Natural killer cell (primary cell): ENCODE measurements at regions not wholly inside any gene's neighbourhood (a gene's known extent, or its start where the extent isn't known, plus 50 kb on each side); places are given as distances from the start of the nearest gene placed in this dataset.

ENCODE experiments used
- ATAC-seq, 3 donors: fragments of 150-1000 bp in 2 of 3; fragments of 200-7000 bp in 1 of 3; cut with Tn5 transposase; 1 replicate in 1 of 3; 2 replicates in 2 of 3; pipeline ENCODE4 v1.10.0; 2021; ENCODE audit warnings: mild to moderate bottlenecking in 2 of 3, moderate library complexity in 2 of 3
- DNase-seq, 2 donors: peaks; one replicate each; pipeline versions ENCODE4 v3.0.0 to v3.0.0-alpha.2; 2013 to 2021; ENCODE audit warnings: mixed read lengths in 1 of 2
- H3K27ac ChIP-seq: one replicate; pipeline ENCODE4 v1.5.1; 2013; ENCODE audit warnings: mild to moderate bottlenecking, low read length
- H3K27me3 ChIP-seq: one replicate; pipeline ENCODE4 v1.6.1; 2013; ENCODE audit warnings: low read length; ENCODE audit not compliant: control insufficient read depth, insufficient read depth
- H3K36me3 ChIP-seq: one replicate; pipeline ENCODE4 v1.6.1; 2013; ENCODE audit warnings: low read length; ENCODE audit not compliant: control insufficient read depth, insufficient read depth
- H3K4me1 ChIP-seq: one replicate; pipeline ENCODE4 v1.6.1; 2013; ENCODE audit warnings: low read length; ENCODE audit not compliant: control insufficient read depth, insufficient read depth
- H3K4me3 ChIP-seq: one replicate; pipeline ENCODE4 v1.5.1; 2013; ENCODE audit warnings: low read length
- H3K9me3 ChIP-seq: one replicate; pipeline ENCODE4 v1.6.1; 2013; ENCODE audit warnings: low read length; ENCODE audit not compliant: control insufficient read depth, insufficient read depth
- H3K27ac Mint-ChIP-seq, 2 donors: one replicate each; pipeline ENCODE4 v1.8.0; 2022; ENCODE audit warnings: mild to moderate bottlenecking in 2 of 2, mixed read lengths in 2 of 2, moderate library complexity in 1 of 2
- H3K27me3 Mint-ChIP-seq, 2 donors: one replicate each; pipeline ENCODE4 v1.8.0; 2022; ENCODE audit warnings: low read depth in 2 of 2, mixed read lengths in 2 of 2
- H3K36me3 Mint-ChIP-seq: one replicate; pipeline ENCODE4 v1.8.0; 2022; ENCODE audit warnings: mixed read lengths
- H3K4me1 Mint-ChIP-seq, 2 donors: one replicate each; pipeline ENCODE4 v1.8.0; 2022; ENCODE audit warnings: mixed read lengths in 2 of 2
- H3K4me3 Mint-ChIP-seq: one replicate; pipeline ENCODE4 v1.8.0; 2022; ENCODE audit warnings: mild to moderate bottlenecking, moderate library complexity, mixed read lengths
- H3K9me3 Mint-ChIP-seq, 2 donors: one replicate each; pipeline ENCODE4 v1.8.0; 2022; ENCODE audit warnings: mixed read lengths in 2 of 2
- WGBS: methylation state at CpG from one replicate; pipeline ENCODE4 v1.1.7; 2013; ENCODE audit warnings: missing lambda C conversion rate; ENCODE audit not compliant: insufficient coverage; 5-methylcytosine and 5-hydroxymethylcytosine counted together
- intact Hi-C: fragments of 100-400 bp; cut with micrococcal nuclease; formaldehyde crosslinking; loops from one replicate; pipeline ENCODE4 v1.14.2; 2022
- TF ChIP-seq, protein P1 (sequence below): fragments of 200-600 bp; IDR thresholded peaks from one replicate; pipeline ENCODE4 v1.8.0; 2022; ENCODE audit warnings: antibody characterized with exemption

DNA sequence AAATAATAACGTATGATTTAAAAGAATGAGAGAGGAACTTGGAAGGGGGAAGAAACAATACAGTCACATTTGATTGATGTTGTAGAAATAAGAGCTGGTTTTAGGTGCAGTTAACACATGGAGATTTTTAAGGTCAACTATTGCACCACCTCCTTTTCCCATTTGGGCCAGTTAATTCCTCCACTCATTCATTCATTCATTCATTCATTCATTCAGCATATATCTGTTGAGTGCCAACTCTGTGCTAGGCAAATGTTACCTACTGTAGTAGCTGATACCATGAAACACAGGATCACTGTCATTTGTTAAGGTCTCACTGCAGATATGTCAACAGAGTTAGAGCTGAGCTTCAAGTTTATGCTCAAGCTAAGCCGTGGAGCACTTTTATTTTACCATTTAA, 115.7 kb upstream of the ARID2 start:
- Histone ChIP-seq H3K27me3 (peaks cover 2% of the 10 kb centered on the region), H3K36me3 (no peaks in the 10 kb centered on the region), H3K9me3 (no peaks in the 10 kb centered on the region), H3K4me3 (no peak overlapping the region), H3K27ac (no peak overlapping the region), H3K4me1 (no peaks in the 10 kb centered on the region)
- Mint-ChIP-seq H3K27ac (no peak overlapping the region), H3K4me1 (no peaks in the 10 kb centered on the region), H3K36me3 (no peaks in the 10 kb centered on the region), H3K9me3 (no peaks in the 10 kb centered on the region), H3K4me3 (no peak overlapping the region), H3K27me3 (peaks cover 4 to 9% of the 10 kb centered on the region in 2 donors)
- ATAC-seq (no peak), DNase-seq (no peak)
- intact Hi-C loops: no loop called here
- 83% methylated on average over 2 of the region's 2 CpGs for WGBS
- TF ChIP-seq, protein P1, sequence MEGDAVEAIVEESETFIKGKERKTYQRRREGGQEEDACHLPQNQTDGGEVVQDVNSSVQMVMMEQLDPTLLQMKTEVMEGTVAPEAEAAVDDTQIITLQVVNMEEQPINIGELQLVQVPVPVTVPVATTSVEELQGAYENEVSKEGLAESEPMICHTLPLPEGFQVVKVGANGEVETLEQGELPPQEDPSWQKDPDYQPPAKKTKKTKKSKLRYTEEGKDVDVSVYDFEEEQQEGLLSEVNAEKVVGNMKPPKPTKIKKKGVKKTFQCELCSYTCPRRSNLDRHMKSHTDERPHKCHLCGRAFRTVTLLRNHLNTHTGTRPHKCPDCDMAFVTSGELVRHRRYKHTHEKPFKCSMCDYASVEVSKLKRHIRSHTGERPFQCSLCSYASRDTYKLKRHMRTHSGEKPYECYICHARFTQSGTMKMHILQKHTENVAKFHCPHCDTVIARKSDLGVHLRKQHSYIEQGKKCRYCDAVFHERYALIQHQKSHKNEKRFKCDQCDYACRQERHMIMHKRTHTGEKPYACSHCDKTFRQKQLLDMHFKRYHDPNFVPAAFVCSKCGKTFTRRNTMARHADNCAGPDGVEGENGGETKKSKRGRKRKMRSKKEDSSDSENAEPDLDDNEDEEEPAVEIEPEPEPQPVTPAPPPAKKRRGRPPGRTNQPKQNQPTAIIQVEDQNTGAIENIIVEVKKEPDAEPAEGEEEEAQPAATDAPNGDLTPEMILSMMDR: no peak

DNA sequence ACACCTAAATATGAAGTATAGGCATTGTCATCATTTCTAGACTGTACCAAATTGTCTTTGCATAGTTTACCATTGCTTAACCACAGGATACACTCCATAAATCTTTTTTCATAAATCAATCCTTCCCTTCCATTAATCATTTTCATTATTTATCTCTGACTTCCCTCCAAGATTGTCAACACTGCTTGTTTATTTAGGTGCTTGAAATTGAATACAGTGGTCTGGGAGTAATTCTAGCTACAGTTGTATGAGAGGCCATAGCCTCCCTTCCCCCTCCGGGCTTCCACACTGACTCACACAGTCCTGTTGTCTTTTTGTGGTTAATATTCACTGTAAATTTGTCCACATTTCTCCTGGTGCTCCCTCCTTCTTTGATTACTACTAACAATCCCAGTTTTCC, 114.2 kb upstream of the ARID2 start:
- H3K4me1 Mint-ChIP-seq: no peaks in the 10 kb centered on the region
- Histone ChIP-seq H3K36me3 (no peaks in the 10 kb centered on the region), H3K27me3 (no peaks in the 10 kb centered on the region), H3K4me1 (no peaks in the 10 kb centered on the region), H3K9me3 (no peaks in the 10 kb centered on the region), H3K27ac (no peak overlapping the region), H3K4me3 (no peak overlapping the region)
- H3K27me3 Mint-ChIP-seq: peaks cover 7 to 9% of the 10 kb centered on the region in 2 donors
- TF ChIP-seq, protein P1: no peak
- 100% methylated on average over 1 of the region's 1 CpG for WGBS
- DNase-seq: no peak
- H3K36me3 Mint-ChIP-seq: no peaks in the 10 kb centered on the region
- intact Hi-C loops: no loop called here
- no peak overlapping the region for H3K4me3 Mint-ChIP-seq
- no peaks in the 10 kb centered on the region for H3K9me3 Mint-ChIP-seq
- ATAC-seq: no peak
- H3K27ac Mint-ChIP-seq: no peak overlapping the region

GRCh38 chr12:45619736-45620135, 109.8 kb upstream of the ARID2 start:
- no peaks in the 10 kb centered on the region for H3K9me3 ChIP-seq
- WGBS: 85% methylated on average over 3 of the region's 3 CpGs
- TF ChIP-seq, protein P1: no peak
- H3K4me1 ChIP-seq: no peaks in the 10 kb centered on the region
- H3K4me3 ChIP-seq: no peak overlapping the region
- ATAC-seq: no peak
- peaks cover 9 to 16% of the 10 kb centered on the region in 2 donors for H3K4me1 Mint-ChIP-seq
- H3K4me3 Mint-ChIP-seq: no peak overlapping the region
- no peaks in the 10 kb centered on the region for H3K36me3 Mint-ChIP-seq
- H3K9me3 Mint-ChIP-seq: no peaks in the 10 kb centered on the region
- no peak for DNase-seq
- H3K36me3 ChIP-seq: no peaks in the 10 kb centered on the region
- intact Hi-C loops: no loop called here
- no peaks in the 10 kb centered on the region for H3K27me3 ChIP-seq
- peaks cover 7 to 9% of the 10 kb centered on the region in 2 donors for H3K27me3 Mint-ChIP-seq
- no peak overlapping the region for H3K27ac ChIP-seq
- no peak overlapping the region for H3K27ac Mint-ChIP-seq

- H3K4me1 ChIP-seq: no peaks in the 10 kb centered on the region
- no CpG with 5 or more reads among the region's 1 CpG for WGBS
- no peaks in the 10 kb centered on the region for H3K9me3 ChIP-seq
- no peaks in the 10 kb centered on the region for H3K27me3 ChIP-seq
- TF ChIP-seq, protein P1: no peak
- H3K27ac ChIP-seq: no peak overlapping the region
- peaks cover 9 to 16% of the 10 kb centered on the region in 2 donors for H3K4me1 Mint-ChIP-seq
- DNase-seq: no peak
- H3K36me3 ChIP-seq: no peaks in the 10 kb centered on the region
- no peak overlapping the region for H3K4me3 ChIP-seq
- no peak overlapping the region for H3K4me3 Mint-ChIP-seq
- H3K27ac Mint-ChIP-seq: no peak overlapping the region
- no peaks in the 10 kb centered on the region for H3K36me3 Mint-ChIP-seq
- no peaks in the 10 kb centered on the region for H3K9me3 Mint-ChIP-seq
- intact Hi-C loops: no loop called here
- peaks cover 0 to 3% of the 10 kb centered on the region in 2 donors for H3K27me3 Mint-ChIP-seq
- ATAC-seq: no peak
Observed at GRCh38 chr12:45621703-45622102, 107.8 kb upstream of the ARID2 start.
